ENCODE measurements at regions not wholly inside any gene's neighbourhood (a gene's known extent, or its start where the extent isn't known, plus 50 kb on each side); places are given as distances from the start of the nearest gene placed in this dataset.

GRCh38 chr6:14959324-14959885, 286.5 kb upstream of the JARID2 start:
- no peak for DNase-seq

- DNase-seq, result no peak
Observed at GRCh38 chr6:14964556-14965270, 281.2 kb upstream of the JARID2 start.

GRCh38 chr6:14965424-14966075, 280.3 kb upstream of the JARID2 start:
- no peak for DNase-seq

GRCh38 chr6:14966096-14966905, 279.6 kb upstream of the JARID2 start:
- DNase-seq, result no peak

GRCh38 chr6:14966906-14967711, 278.8 kb upstream of the JARID2 start:
- DNase-seq, result no peak

GRCh38 chr6:14968056-14968637, 277.7 kb upstream of the JARID2 start:
- no peak for DNase-seq

GRCh38 chr6:14969126-14969525, 276.7 kb upstream of the JARID2 start:
- DNase-seq, result no peak

GRCh38 chr6:14972379-14973067, 273.3 kb upstream of the JARID2 start:
- DNase-seq, result no peak

- DNase-seq, result no peak
Observed at GRCh38 chr6:14974372-14974771, 271.5 kb upstream of the JARID2 start.

- no peak for DNase-seq
Observed at GRCh38 chr6:14974792-14975470, 270.9 kb upstream of the JARID2 start.

- no peak for DNase-seq
Observed at GRCh38 chr6:14975471-14975817, 270.4 kb upstream of the JARID2 start.

GRCh38 chr6:14977747-14978382, 268.0 kb upstream of the JARID2 start:
- DNase-seq, result no peak

- DNase-seq, result no peak
Observed at GRCh38 chr6:14981960-14982359, 263.9 kb upstream of the JARID2 start.

- DNase-seq, result no peak
Observed at GRCh38 chr6:14983599-14984518, 262.0 kb upstream of the JARID2 start.

GRCh38 chr6:14984519-14984853, 261.4 kb upstream of the JARID2 start:
- no peak for DNase-seq

- no peak for DNase-seq
Observed at GRCh38 chr6:14985366-14985765, 260.5 kb upstream of the JARID2 start.

GRCh38 chr6:14986370-14986769, 259.5 kb upstream of the JARID2 start:
- no peak for DNase-seq

- DNase-seq, result no peak
Observed at GRCh38 chr6:14987490-14987889, 258.4 kb upstream of the JARID2 start.

- DNase-seq, result no peak
Observed at GRCh38 chr6:14992382-14992781, 253.5 kb upstream of the JARID2 start.
